AG04450 (cell line): ENCODE measurements at regions not wholly inside any gene's neighbourhood (a gene's known extent, or its start where the extent isn't known, plus 50 kb on each side); places are given as distances from the start of the nearest gene placed in this dataset.

ENCODE experiments used
- CTCF ChIA-PET: fragments of 300-600, 350-600 bp; formaldehyde crosslinking; extraction: SDS; loops from one replicate; lab custom pipeline; 2022; ENCODE audit warnings: antibody characterized with exemption, inconsistent platforms; lab: Charles Lee
- POLR2A ChIA-PET: fragments of 350-600 bp; formaldehyde crosslinking; extraction: SDS; loops from one replicate; lab custom pipeline; 2021; ENCODE audit warnings: antibody characterized with exemption, inconsistent platforms; lab: Yijun Ruan, JAX
- DNase-seq: peaks from one replicate; pipeline ENCODE4 v3.0.0-alpha.2; 2011; ENCODE audit warnings: low read depth, low spot score
- H3K27ac ChIP-seq: one replicate; pipeline ENCODE4 v1.5.1; 2012; ENCODE audit warnings: low read depth, low read length, control low read depth
- H3K27me3 ChIP-seq: one replicate; pipeline ENCODE4 v1.6.0; 2012; ENCODE audit warnings: low read length; ENCODE audit not compliant: control insufficient read depth, insufficient read depth
- H3K4me3 ChIP-seq: 2 replicates; pipeline ENCODE4 v1.5.1; 2011; ENCODE audit warnings: mild to moderate bottlenecking, low read depth, low read length, control low read depth
- H3K9me3 ChIP-seq: 2 replicates; pipeline ENCODE4 v1.5.1; 2012; ENCODE audit warnings: low read length; ENCODE audit not compliant: control insufficient read depth, insufficient read depth
- CTCF ChIP-seq: IDR thresholded peaks from 2 replicates; pipeline ENCODE4 v1.5.1; 2011; ENCODE audit warnings: low read depth, low read length, control low read depth, inconsistent platforms

GRCh38 chr4:181597766-181598165 is 645.4 kb upstream of the TENM3 start:
- CTCF ChIA-PET, result interaction anchor here (0.5 to 0.6 kb wide), 2 partner anchors 28 to 398 kb away, joined by 3 read pairs; no protein-coding TSS in a partner anchor
- Histone ChIP-seq H3K27ac (no peak overlapping the region), H3K27me3 (no peaks in the 10 kb centered on the region), H3K4me3 (no peak overlapping the region), H3K9me3 (no peaks in the 10 kb centered on the region)
- POLR2A ChIA-PET, result no interaction called here
- no peak for TF ChIP-seq CTCF
- no peak for DNase-seq

- no peak overlapping the region for H3K27ac ChIP-seq
- H3K9me3 ChIP-seq, result no peaks in the 10 kb centered on the region; the same call in 1 of the 2 replicates
- DNase-seq, result no peak
- ChIA-PET POLR2A (no interaction called here), CTCF (no interaction called here)
- H3K27me3 ChIP-seq, result no peaks in the 10 kb centered on the region
- H3K4me3 ChIP-seq, result no peak overlapping the region
- no peak for TF ChIP-seq CTCF
These were observed 644.1 kb upstream of the TENM3 start for GRCh38 chr4:181599134-181599533.

GRCh38 chr4:181601103-181601502 is 642.1 kb upstream of the TENM3 start:
- no peak for TF ChIP-seq CTCF
- POLR2A ChIA-PET, result no interaction called here
- no peak for DNase-seq
- Histone ChIP-seq H3K27me3 (no peaks in the 10 kb centered on the region), H3K27ac (no peak overlapping the region), H3K4me3 (no peak overlapping the region), H3K9me3 (no peaks in the 10 kb centered on the region; the same call in 1 of the 2 replicates)
- CTCF ChIA-PET, result interaction anchor here (0.6 kb wide), 1 partner anchor 1205 kb away, joined by 5 read pairs; no protein-coding TSS in a partner anchor

GRCh38 chr4:181604546-181604945 is 638.7 kb upstream of the TENM3 start:
- no peak overlapping the region for H3K27ac ChIP-seq
- POLR2A ChIA-PET, result no interaction called here
- H3K27me3 ChIP-seq, result no peaks in the 10 kb centered on the region
- no peak overlapping the region for H3K4me3 ChIP-seq
- CTCF ChIA-PET, result no interaction called here
- H3K9me3 ChIP-seq, result no peaks in the 10 kb centered on the region; the same call in 1 of the 2 replicates
- DNase-seq, result no peak
- no peak for TF ChIP-seq CTCF

- Histone ChIP-seq H3K27ac (no peak overlapping the region), H3K27me3 (no peaks in the 10 kb centered on the region), H3K4me3 (no peak overlapping the region), H3K9me3 (no peaks in the 10 kb centered on the region; the same call in 1 of the 2 replicates)
- ChIA-PET CTCF (no interaction called here), POLR2A (no interaction called here)
- DNase-seq, result no peak
- no peak for TF ChIP-seq CTCF
These were observed 636.9 kb upstream of the TENM3 start for GRCh38 chr4:181606300-181606699.
